ENCODE measurements at regions not wholly inside any gene's neighbourhood (a gene's known extent, or its start where the extent isn't known, plus 50 kb on each side); places are given as distances from the start of the nearest gene placed in this dataset.

- TF ChIP-seq CTCF (IDR thresholded peaks at IDR 0.05; ENCODE audit: unreplicated experiment), result no peak
- no peaks in the 10 kb centered on the region for H3K36me3 Mint-ChIP-seq (ENCODE audit: insufficient read depth)
- no peak for DNase-seq (ENCODE audit: low spot score, unreplicated experiment)
- peak overlapping the region; percentile 53 for H3K4me3 Mint-ChIP-seq (ENCODE audit: low read depth)
- peaks cover 7% of the 10 kb centered on the region for H3K27me3 Mint-ChIP-seq
- no peaks in the 10 kb centered on the region for H3K9me3 Mint-ChIP-seq (ENCODE audit: low read depth)
- H3K27ac Mint-ChIP-seq, result peak overlapping the region; percentile 81
- peaks cover 22% of the 10 kb centered on the region for H3K4me1 Mint-ChIP-seq (ENCODE audit: low read depth)
Observed at GRCh38 chr13:99746637-99747402, 224.7 kb downstream of the ZIC5 start.

- Mint-ChIP-seq H3K27me3 (peaks cover 18% of the 10 kb centered on the region), H3K27ac (no peak overlapping the region), H3K4me3 (ENCODE audit: low read depth) (no peak overlapping the region), H3K4me1 (ENCODE audit: low read depth) (peaks cover 22% of the 10 kb centered on the region), H3K9me3 (ENCODE audit: low read depth) (no peaks in the 10 kb centered on the region), H3K36me3 (ENCODE audit: insufficient read depth) (no peaks in the 10 kb centered on the region)
- no peak for DNase-seq (ENCODE audit: low spot score, unreplicated experiment)
- no peak for TF ChIP-seq CTCF (IDR thresholded peaks at IDR 0.05; ENCODE audit: unreplicated experiment)
Observed at GRCh38 chr13:99743094-99743493, 228.5 kb downstream of the ZIC5 start.

- no peaks in the 10 kb centered on the region for H3K36me3 Mint-ChIP-seq (ENCODE audit: insufficient read depth)
- no peak for DNase-seq (ENCODE audit: low spot score, unreplicated experiment)
- H3K27me3 Mint-ChIP-seq, result peaks cover 18% of the 10 kb centered on the region
- H3K4me3 Mint-ChIP-seq (ENCODE audit: low read depth), result no peak overlapping the region
- H3K4me1 Mint-ChIP-seq (ENCODE audit: low read depth), result peaks cover 16% of the 10 kb centered on the region
- H3K9me3 Mint-ChIP-seq (ENCODE audit: low read depth), result no peaks in the 10 kb centered on the region
- TF ChIP-seq CTCF (IDR thresholded peaks at IDR 0.05; ENCODE audit: unreplicated experiment), result no peak
- H3K27ac Mint-ChIP-seq, result peak overlapping the region; percentile 37
Observed at GRCh38 chr13:99741960-99742359, 229.6 kb downstream of the ZIC5 start.

GRCh38 chr13:99740251-99740979 is 231.2 kb downstream of the ZIC5 start:
- H3K4me3 Mint-ChIP-seq (ENCODE audit: low read depth), result no peak overlapping the region
- H3K4me1 Mint-ChIP-seq (ENCODE audit: low read depth), result peaks cover 5% of the 10 kb centered on the region
- H3K36me3 Mint-ChIP-seq (ENCODE audit: insufficient read depth), result no peaks in the 10 kb centered on the region
- no peak overlapping the region for H3K27ac Mint-ChIP-seq
- H3K9me3 Mint-ChIP-seq (ENCODE audit: low read depth), result no peaks in the 10 kb centered on the region
- peaks cover 18% of the 10 kb centered on the region for H3K27me3 Mint-ChIP-seq
- no peak for TF ChIP-seq CTCF (IDR thresholded peaks at IDR 0.05; ENCODE audit: unreplicated experiment)
- DNase-seq (ENCODE audit: low spot score, unreplicated experiment), result no peak

GRCh38 chr13:99738626-99739025 is 232.9 kb downstream of the ZIC5 start:
- Mint-ChIP-seq H3K27me3 (peaks cover 18% of the 10 kb centered on the region), H3K4me1 (ENCODE audit: low read depth) (no peaks in the 10 kb centered on the region), H3K9me3 (ENCODE audit: low read depth) (no peaks in the 10 kb centered on the region), H3K36me3 (ENCODE audit: insufficient read depth) (no peaks in the 10 kb centered on the region), H3K27ac (no peak overlapping the region), H3K4me3 (ENCODE audit: low read depth) (no peak overlapping the region)
- no peak for DNase-seq (ENCODE audit: low spot score, unreplicated experiment)
- no peak for TF ChIP-seq CTCF (IDR thresholded peaks at IDR 0.05; ENCODE audit: unreplicated experiment)
